ES-I3 (cell line): ENCODE measurements at regions not wholly inside any gene's neighbourhood (a gene's known extent, or its start where the extent isn't known, plus 50 kb on each side); places are given as distances from the start of the nearest gene placed in this dataset.
"Not testable (repeated sequence)": the region's sequence is repeated elsewhere in the genome, so short reads cannot be mapped to it uniquely, and the experiment has no call there.

Experiments used
- H3K36me3 ChIP-seq: 2 replicates; pipeline ENCODE4 v1.6.1; 2013; ENCODE audit warnings: mild to moderate bottlenecking, low read length, control low read depth, moderate library complexity; ENCODE audit not compliant: insufficient read depth
- H3K4me1 ChIP-seq: 2 replicates; pipeline ENCODE4 v1.6.1; 2013; ENCODE audit warnings: mild to moderate bottlenecking, control low read depth, low read length; ENCODE audit not compliant: insufficient read depth
- H3K9ac ChIP-seq: 2 replicates; pipeline ENCODE4 v1.6.1; 2013; ENCODE audit warnings: low read depth, mild to moderate bottlenecking, low read length, moderate library complexity
- H3K9me3 ChIP-seq: 2 replicates; pipeline ENCODE4 v1.6.1; 2013; ENCODE audit warnings: mild to moderate bottlenecking, low read length, moderate library complexity; ENCODE audit not compliant: control insufficient read depth, insufficient read depth

- no peaks in the 10 kb centered on the region for H3K9me3 ChIP-seq
- no peaks in the 10 kb centered on the region for H3K4me1 ChIP-seq
- H3K9ac ChIP-seq: no peak overlapping the region
- no peaks in the 10 kb centered on the region for H3K36me3 ChIP-seq
Observed at GRCh38 chr20:22684763-22685443, 100.5 kb upstream of the FOXA2 start.

- Histone ChIP-seq H3K36me3 (no peaks in the 10 kb centered on the region), H3K9me3 (no peaks in the 10 kb centered on the region), H3K9ac (no peak overlapping the region), H3K4me1 (no peaks in the 10 kb centered on the region)
Observed at GRCh38 chr20:22686097-22686496, 101.7 kb upstream of the FOXA2 start.

- Histone ChIP-seq H3K9ac (no peak overlapping the region), H3K4me1 (no peaks in the 10 kb centered on the region), H3K9me3 (no peaks in the 10 kb centered on the region)
Observed at GRCh38 chr20:22687676-22688349, 103.4 kb upstream of the FOXA2 start.

DNA sequence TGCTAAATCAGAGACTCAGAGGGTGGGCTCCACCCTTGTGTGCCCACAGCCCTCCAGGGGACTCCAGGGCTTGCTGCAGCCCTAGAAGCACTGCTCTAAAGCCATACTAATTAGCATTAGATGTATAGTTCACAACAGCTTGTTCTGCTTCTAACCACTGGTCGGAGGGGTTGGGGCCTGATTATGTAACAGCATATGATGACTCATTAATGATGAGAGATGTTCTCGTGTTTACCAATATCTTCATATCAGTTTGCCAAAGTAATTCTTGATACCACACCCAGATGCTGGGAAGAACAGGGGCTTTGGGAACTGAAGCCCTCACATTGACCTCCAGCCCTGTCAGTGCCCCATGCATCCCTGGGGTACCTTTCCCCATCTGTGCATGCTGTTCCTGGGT, 104.1 kb upstream of the FOXA2 start:
- H3K4me1 ChIP-seq: no peaks in the 10 kb centered on the region
- no peaks in the 10 kb centered on the region for H3K9me3 ChIP-seq
- no peak overlapping the region for H3K9ac ChIP-seq
- no peaks in the 10 kb centered on the region for H3K36me3 ChIP-seq

More at GRCh38 chr20:22687676-22688349, 103.4 kb upstream of the FOXA2 start:
- no peaks in the 10 kb centered on the region for H3K36me3 ChIP-seq

DNA sequence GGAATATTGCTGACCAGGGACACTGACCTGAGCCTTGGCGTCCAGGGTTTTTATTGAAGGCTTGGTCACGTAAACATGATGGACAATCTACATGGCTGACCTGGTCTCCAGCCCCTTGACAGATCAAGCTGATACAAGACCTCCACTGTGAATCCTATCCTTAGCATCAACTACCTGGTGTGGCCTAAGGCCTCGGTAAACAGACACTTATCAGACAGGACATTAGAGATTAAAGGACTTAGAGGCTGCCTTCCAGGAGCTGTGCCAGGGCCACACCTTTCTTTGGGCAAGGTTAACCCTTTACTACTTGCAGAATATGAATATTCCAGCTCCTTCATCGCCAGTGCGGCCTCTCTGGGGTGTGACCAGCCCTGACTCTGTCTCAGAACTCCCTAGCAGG, 104.9 kb upstream of the FOXA2 start:
- Histone ChIP-seq H3K4me1 (no peaks in the 10 kb centered on the region), H3K36me3 (no peaks in the 10 kb centered on the region), H3K9ac (no peak overlapping the region), H3K9me3 (no peaks in the 10 kb centered on the region)

GRCh38 chr20:22690000-22690399, 105.6 kb upstream of the FOXA2 start:
- Histone ChIP-seq H3K36me3 (no peaks in the 10 kb centered on the region), H3K4me1 (no peaks in the 10 kb centered on the region), H3K9me3 (no peaks in the 10 kb centered on the region), H3K9ac (no peak overlapping the region)

GRCh38 chr20:22690616-22691179, 106.3 kb upstream of the FOXA2 start:
- Histone ChIP-seq H3K36me3 (no peaks in the 10 kb centered on the region), H3K9me3 (no peaks in the 10 kb centered on the region), H3K9ac (no peak overlapping the region), H3K4me1 (no peaks in the 10 kb centered on the region)

- H3K9me3 ChIP-seq: no peaks in the 10 kb centered on the region
- no peak overlapping the region for H3K9ac ChIP-seq
- H3K36me3 ChIP-seq: no peaks in the 10 kb centered on the region
- no peaks in the 10 kb centered on the region for H3K4me1 ChIP-seq
Observed at GRCh38 chr20:22691369-22692118, 107.2 kb upstream of the FOXA2 start.

DNA sequence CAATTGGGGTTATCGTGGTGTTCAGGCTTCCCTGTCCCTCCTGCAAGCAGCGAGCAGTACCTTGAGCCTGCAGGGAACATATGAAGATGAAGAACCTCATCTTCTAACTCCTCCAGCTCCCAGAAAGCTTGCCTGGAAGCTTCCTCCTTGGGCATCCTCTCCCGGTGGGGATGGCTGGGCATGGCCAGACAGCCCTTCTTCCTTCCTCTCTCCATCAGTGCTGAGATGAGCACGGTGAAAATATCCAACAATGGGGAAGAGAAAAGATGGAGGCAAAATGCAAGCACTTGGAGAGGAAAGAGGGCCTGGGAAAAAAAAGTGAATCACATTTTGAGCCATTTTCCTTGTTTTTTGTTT, 107.7 kb upstream of the FOXA2 start:
- H3K9ac ChIP-seq: no peak overlapping the region
- no peaks in the 10 kb centered on the region for H3K4me1 ChIP-seq

GRCh38 chr20:22692620-22693019, 108.2 kb upstream of the FOXA2 start:
- H3K36me3 ChIP-seq, H3K9ac ChIP-seq, H3K9me3 ChIP-seq, H3K4me1 ChIP-seq: not testable (repeated sequence)

More for the DNA sequence above, 107.7 kb upstream of the FOXA2 start:
- H3K36me3 ChIP-seq: no peaks in the 10 kb centered on the region
- no peaks in the 10 kb centered on the region for H3K9me3 ChIP-seq

GRCh38 chr20:22696759-22697158, 112.4 kb upstream of the FOXA2 start:
- Histone ChIP-seq H3K9ac (no peak overlapping the region), H3K4me1 (no peaks in the 10 kb centered on the region)

GRCh38 chr20:22698259-22698842, 114.0 kb upstream of the FOXA2 start:
- Histone ChIP-seq H3K9ac (no peak overlapping the region), H3K9me3 (no peaks in the 10 kb centered on the region), H3K4me1 (no peaks in the 10 kb centered on the region), H3K36me3 (no peaks in the 10 kb centered on the region)

More at GRCh38 chr20:22696759-22697158, 112.4 kb upstream of the FOXA2 start:
- H3K36me3 ChIP-seq: no peaks in the 10 kb centered on the region
- H3K9me3 ChIP-seq: no peaks in the 10 kb centered on the region

DNA sequence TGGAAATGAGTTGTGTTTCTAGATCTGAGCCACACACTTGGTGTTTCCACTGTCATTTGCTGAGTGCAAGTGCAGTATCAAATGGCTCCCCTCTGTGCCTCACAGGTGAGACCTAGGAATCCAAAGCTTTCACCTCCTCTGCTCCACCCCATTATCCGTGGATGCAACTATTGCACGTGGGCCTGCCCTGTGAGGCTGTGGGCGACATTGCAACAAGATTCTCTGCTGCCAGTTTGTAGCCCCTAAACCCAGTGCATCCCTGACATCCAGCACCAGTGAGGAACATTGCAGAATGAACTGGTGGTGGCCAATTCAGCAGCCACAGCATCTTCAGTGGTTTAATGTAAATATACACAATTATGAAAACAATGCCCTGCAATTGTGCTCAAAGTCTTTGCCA, 115.0 kb upstream of the FOXA2 start:
- Histone ChIP-seq H3K9me3 (no peaks in the 10 kb centered on the region), H3K36me3 (no peaks in the 10 kb centered on the region), H3K4me1 (no peaks in the 10 kb centered on the region), H3K9ac (no peak overlapping the region)

- Histone ChIP-seq H3K36me3 (no peaks in the 10 kb centered on the region), H3K9me3 (no peaks in the 10 kb centered on the region), H3K4me1 (no peaks in the 10 kb centered on the region), H3K9ac (no peak overlapping the region)
Observed at GRCh38 chr20:22700367-22700766, 116.0 kb upstream of the FOXA2 start.
